ENCODE measurements at regions not wholly inside any gene's neighbourhood (a gene's known extent, or its start where the extent isn't known, plus 50 kb on each side); places are given as distances from the start of the nearest gene placed in this dataset.

- no peak for DNase-seq
Observed at GRCh38 chr2:18171191-18172139, 293.0 kb downstream of the KCNS3 start.

GRCh38 chr2:18170642-18171041 is 292.2 kb downstream of the KCNS3 start:
- DNase-seq = no peak

- no peak for DNase-seq
Observed at GRCh38 chr2:18169893-18170175, 291.4 kb downstream of the KCNS3 start.

GRCh38 chr2:18169121-18169892 is 290.8 kb downstream of the KCNS3 start:
- no peak for DNase-seq

- no peak for DNase-seq
Observed at GRCh38 chr2:18167871-18168270, 289.4 kb downstream of the KCNS3 start.

GRCh38 chr2:18161681-18162080 is 283.2 kb downstream of the KCNS3 start:
- no peak for DNase-seq

- no peak for DNase-seq
Observed at GRCh38 chr2:18159896-18160295, 281.4 kb downstream of the KCNS3 start.

GRCh38 chr2:18156421-18156820 is 278.0 kb downstream of the KCNS3 start:
- DNase-seq = no peak

- no peak for DNase-seq
Observed at GRCh38 chr2:18156002-18156401, 277.5 kb downstream of the KCNS3 start.

- no peak for DNase-seq
Observed at GRCh38 chr2:18154812-18155211, 276.3 kb downstream of the KCNS3 start.

GRCh38 chr2:18154259-18154658 is 275.8 kb downstream of the KCNS3 start:
- no peak for DNase-seq

GRCh38 chr2:18153741-18154140 is 275.3 kb downstream of the KCNS3 start:
- DNase-seq = no peak

- DNase-seq = no peak
Observed at GRCh38 chr2:18151237-18151636, 272.8 kb downstream of the KCNS3 start.

- DNase-seq = no peak
Observed at GRCh38 chr2:18149660-18150246, 271.3 kb downstream of the KCNS3 start.

- DNase-seq = no peak
Observed at GRCh38 chr2:18136881-18137475, 258.5 kb downstream of the KCNS3 start.

- DNase-seq = no peak
Observed at GRCh38 chr2:18133310-18133709, 254.8 kb downstream of the KCNS3 start.

GRCh38 chr2:18132697-18133096 is 254.2 kb downstream of the KCNS3 start:
- no peak for DNase-seq

- DNase-seq = no peak
Observed at GRCh38 chr2:18131761-18132160, 253.3 kb downstream of the KCNS3 start.

GRCh38 chr2:18129348-18129747 is 250.9 kb downstream of the KCNS3 start:
- no peak for DNase-seq

GRCh38 chr2:18125303-18125702 is 246.8 kb downstream of the KCNS3 start:
- DNase-seq = no peak

- DNase-seq = no peak
Observed at GRCh38 chr2:18124116-18124835, 245.8 kb downstream of the KCNS3 start.

GRCh38 chr2:18123577-18123976 is 245.1 kb downstream of the KCNS3 start:
- no peak for DNase-seq

GRCh38 chr2:18123211-18123570 is 244.7 kb downstream of the KCNS3 start:
- DNase-seq = no peak

All from activated CD4-positive, alpha-beta T cell treated with anti-CD3 and anti-CD28 coated beads, Interleukin-2, amount 50 U/mL, for 1 hour (primary cell).